ENCODE measurements at regions not wholly inside any gene's neighbourhood (a gene's known extent, or its start where the extent isn't known, plus 50 kb on each side); places are given as distances from the start of the nearest gene placed in this dataset.

GRCh38 chr15:96187341-96188305, 142.9 kb upstream of the NR2F2 start:
- H3K27me3 ChIP-seq (ENCODE audit: insufficient read depth, low read length, poor library complexity): no peaks in the 10 kb centered on the region
- no peak overlapping the region for H4K8ac ChIP-seq (ENCODE audit: low read depth, low read length)
- DNase-seq: peak; percentile 27
- H4K5ac ChIP-seq (ENCODE audit: low read length): no peak overlapping the region
- H3K9ac ChIP-seq (ENCODE audit: low read length): no peak overlapping the region
- no peak overlapping the region for H2BK5ac ChIP-seq (ENCODE audit: low read length)
- no peak overlapping the region for H3K4me3 ChIP-seq (ENCODE audit: low read length)
- H3K79me1 ChIP-seq (ENCODE audit: low read length): no peaks in the 10 kb centered on the region
- H2AK5ac ChIP-seq (ENCODE audit: low read length): no peak overlapping the region
- H3K56ac ChIP-seq (ENCODE audit: low read length): no peak overlapping the region
- no peak overlapping the region for H3K18ac ChIP-seq (ENCODE audit: low read length)
- WGBS (ENCODE audit: extremely low coverage, insufficient coverage, low lambda C conversion rate): no CpG with 5 or more reads among the region's 10 CpGs
- H3K23ac ChIP-seq (ENCODE audit: low read length): no peak overlapping the region
- no peak overlapping the region for H2BK120ac ChIP-seq (ENCODE audit: low read depth, low read length)
- no peak overlapping the region for H2BK15ac ChIP-seq (replicated peaks; ENCODE audit: low read depth)
- no peak overlapping the region for H3K4ac ChIP-seq (ENCODE audit: low read depth, low read length)
- H3K79me2 ChIP-seq (ENCODE audit: control insufficient read depth, insufficient read depth, low read length): no peaks in the 10 kb centered on the region
- no peak overlapping the region for H3K4me2 ChIP-seq (ENCODE audit: low read length)
- peaks cover under 1% of the 10 kb centered on the region for H3K4me1 ChIP-seq (ENCODE audit: control insufficient read depth, low read depth, low read length)
- H3K27ac ChIP-seq (ENCODE audit: low read depth, low read length): no peak overlapping the region
- no peaks in the 10 kb centered on the region for H3K36me3 ChIP-seq (ENCODE audit: control insufficient read depth, insufficient read depth, low read length)

- no peaks in the 10 kb centered on the region for H3K36me3 ChIP-seq (ENCODE audit: control insufficient read depth, insufficient read depth, low read length)
- H3K4me1 ChIP-seq (ENCODE audit: control insufficient read depth, low read depth, low read length): no peaks in the 10 kb centered on the region
- no peak overlapping the region for H3K56ac ChIP-seq (ENCODE audit: low read length)
- H2BK120ac ChIP-seq (ENCODE audit: low read depth, low read length): no peak overlapping the region
- H3K4ac ChIP-seq (ENCODE audit: low read depth, low read length): no peak overlapping the region
- no peaks in the 10 kb centered on the region for H3K79me1 ChIP-seq (ENCODE audit: low read length)
- no CpG with 5 or more reads among the region's 1 CpG for WGBS (ENCODE audit: extremely low coverage, insufficient coverage, low lambda C conversion rate)
- no peak overlapping the region for H4K5ac ChIP-seq (ENCODE audit: low read length)
- no peak overlapping the region for H3K23ac ChIP-seq (ENCODE audit: low read length)
- no peak overlapping the region for H3K4me2 ChIP-seq (ENCODE audit: low read length)
- no peak for DNase-seq
- H2BK5ac ChIP-seq (ENCODE audit: low read length): no peak overlapping the region
- no peaks in the 10 kb centered on the region for H3K79me2 ChIP-seq (ENCODE audit: control insufficient read depth, insufficient read depth, low read length)
- H3K9ac ChIP-seq (ENCODE audit: low read length): no peak overlapping the region
- no peak overlapping the region for H2BK15ac ChIP-seq (replicated peaks; ENCODE audit: low read depth)
- no peak overlapping the region for H3K18ac ChIP-seq (ENCODE audit: low read length)
- no peak overlapping the region for H4K8ac ChIP-seq (ENCODE audit: low read depth, low read length)
- no peak overlapping the region for H2AK5ac ChIP-seq (ENCODE audit: low read length)
- H3K4me3 ChIP-seq (ENCODE audit: low read length): no peak overlapping the region
- H3K27ac ChIP-seq (ENCODE audit: low read depth, low read length): no peak overlapping the region
- H3K27me3 ChIP-seq (ENCODE audit: insufficient read depth, low read length, poor library complexity): no peaks in the 10 kb centered on the region
Measured at GRCh38 chr15:96197721-96198120, 132.8 kb upstream of the NR2F2 start.

GRCh38 chr15:96199111-96199510, 131.4 kb upstream of the NR2F2 start:
- no peak for DNase-seq
- H3K4me3 ChIP-seq (ENCODE audit: low read length): no peak overlapping the region

GRCh38 chr15:96200357-96200967, 130.0 kb upstream of the NR2F2 start:
- no peak overlapping the region for H3K4me3 ChIP-seq (ENCODE audit: low read length)
- no peak overlapping the region for H2BK5ac ChIP-seq (ENCODE audit: low read length)
- H3K18ac ChIP-seq (ENCODE audit: low read length): no peak overlapping the region
- H2BK15ac ChIP-seq (replicated peaks; ENCODE audit: low read depth): no peak overlapping the region
- H3K4me1 ChIP-seq (ENCODE audit: control insufficient read depth, low read depth, low read length): no peaks in the 10 kb centered on the region
- no peak overlapping the region for H3K23ac ChIP-seq (ENCODE audit: low read length)
- no peak overlapping the region for H3K27ac ChIP-seq (ENCODE audit: low read depth, low read length)
- 100% methylated on average over 1 of the region's 9 CpGs for WGBS (ENCODE audit: extremely low coverage, insufficient coverage, low lambda C conversion rate)
- H4K8ac ChIP-seq (ENCODE audit: low read depth, low read length): no peak overlapping the region
- H3K36me3 ChIP-seq (ENCODE audit: control insufficient read depth, insufficient read depth, low read length): no peaks in the 10 kb centered on the region
- H2AK5ac ChIP-seq (ENCODE audit: low read length): no peak overlapping the region
- H2BK120ac ChIP-seq (ENCODE audit: low read depth, low read length): no peak overlapping the region
- no peak overlapping the region for H4K5ac ChIP-seq (ENCODE audit: low read length)
- H3K4me2 ChIP-seq (ENCODE audit: low read length): no peak overlapping the region
- H3K56ac ChIP-seq (ENCODE audit: low read length): no peak overlapping the region
- H3K79me2 ChIP-seq (ENCODE audit: control insufficient read depth, insufficient read depth, low read length): no peaks in the 10 kb centered on the region
- H3K4ac ChIP-seq (ENCODE audit: low read depth, low read length): no peak overlapping the region
- no peaks in the 10 kb centered on the region for H3K27me3 ChIP-seq (ENCODE audit: insufficient read depth, low read length, poor library complexity)
- no peak overlapping the region for H3K9ac ChIP-seq (ENCODE audit: low read length)
- DNase-seq: no peak
- no peaks in the 10 kb centered on the region for H3K79me1 ChIP-seq (ENCODE audit: low read length)

More at GRCh38 chr15:96199111-96199510, 131.4 kb upstream of the NR2F2 start:
- Histone ChIP-seq H2BK120ac (ENCODE audit: low read depth, low read length) (no peak overlapping the region), H2BK5ac (ENCODE audit: low read length) (no peak overlapping the region), H3K4me2 (ENCODE audit: low read length) (no peak overlapping the region), H2AK5ac (ENCODE audit: low read length) (no peak overlapping the region), H3K9ac (ENCODE audit: low read length) (no peak overlapping the region), H4K5ac (ENCODE audit: low read length) (no peak overlapping the region), H3K4ac (ENCODE audit: low read depth, low read length) (no peak overlapping the region), H4K8ac (ENCODE audit: low read depth, low read length) (no peak overlapping the region), H3K56ac (ENCODE audit: low read length) (no peak overlapping the region), H3K79me2 (ENCODE audit: control insufficient read depth, insufficient read depth, low read length) (no peaks in the 10 kb centered on the region), H2BK15ac (replicated peaks; ENCODE audit: low read depth) (no peak overlapping the region), H3K79me1 (ENCODE audit: low read length) (no peaks in the 10 kb centered on the region), H3K27ac (ENCODE audit: low read depth, low read length) (no peak overlapping the region), H3K36me3 (ENCODE audit: control insufficient read depth, insufficient read depth, low read length) (no peaks in the 10 kb centered on the region), H3K18ac (ENCODE audit: low read length) (no peak overlapping the region), H3K4me1 (ENCODE audit: control insufficient read depth, low read depth, low read length) (no peaks in the 10 kb centered on the region), H3K23ac (ENCODE audit: low read length) (no peak overlapping the region), H3K27me3 (ENCODE audit: insufficient read depth, low read length, poor library complexity) (no peaks in the 10 kb centered on the region)

- DNase-seq: no peak
- Histone ChIP-seq H3K27ac (ENCODE audit: low read depth, low read length) (no peak overlapping the region), H4K5ac (ENCODE audit: low read length) (no peak overlapping the region), H2AK5ac (ENCODE audit: low read length) (no peak overlapping the region), H3K4me2 (ENCODE audit: low read length) (no peak overlapping the region), H3K9ac (ENCODE audit: low read length) (no peak overlapping the region), H3K18ac (ENCODE audit: low read length) (no peak overlapping the region), H3K36me3 (ENCODE audit: control insufficient read depth, insufficient read depth, low read length) (no peaks in the 10 kb centered on the region), H3K79me2 (ENCODE audit: control insufficient read depth, insufficient read depth, low read length) (no peaks in the 10 kb centered on the region), H3K23ac (ENCODE audit: low read length) (no peak overlapping the region), H3K79me1 (ENCODE audit: low read length) (no peaks in the 10 kb centered on the region), H3K4ac (ENCODE audit: low read depth, low read length) (no peak overlapping the region), H3K56ac (ENCODE audit: low read length) (no peak overlapping the region), H2BK120ac (ENCODE audit: low read depth, low read length) (no peak overlapping the region), H4K8ac (ENCODE audit: low read depth, low read length) (no peak overlapping the region), H2BK5ac (ENCODE audit: low read length) (no peak overlapping the region), H3K27me3 (ENCODE audit: insufficient read depth, low read length, poor library complexity) (no peaks in the 10 kb centered on the region), H3K4me1 (ENCODE audit: control insufficient read depth, low read depth, low read length) (no peaks in the 10 kb centered on the region), H2BK15ac (replicated peaks; ENCODE audit: low read depth) (no peak overlapping the region), H3K4me3 (ENCODE audit: low read length) (no peak overlapping the region)
- WGBS (ENCODE audit: extremely low coverage, insufficient coverage, low lambda C conversion rate): no CpG with 5 or more reads among the region's 2 CpGs
Measured at GRCh38 chr15:96201696-96202095, 128.8 kb upstream of the NR2F2 start.
